GM06990 (cell line): ENCODE measurements at regions not wholly inside any gene's neighbourhood (a gene's known extent, or its start where the extent isn't known, plus 50 kb on each side); places are given as distances from the start of the nearest gene placed in this dataset.

Experiments
- DNase-seq: peaks from one replicate; pipeline ENCODE4 v3.0.0-alpha.2; 2011; ENCODE audit not compliant: insufficient read length; ENCODE audit errors: extremely low read depth
- H3K27me3 ChIP-seq: replicated peaks from 2 replicates; pipeline ENCODE4 v1.6.0; 2011; ENCODE audit warnings: low read length; ENCODE audit not compliant: control insufficient read depth, insufficient read depth
- H3K36me3 ChIP-seq: 2 replicates; pipeline ENCODE4 v1.5.1; 2011; ENCODE audit warnings: low read length; ENCODE audit not compliant: control insufficient read depth, insufficient read depth
- H3K4me3 ChIP-seq: replicated peaks from 2 replicates; pipeline ENCODE4 v1.5.1; 2011; ENCODE audit warnings: low read depth, mild to moderate bottlenecking, control low read depth, low read length
- CTCF ChIP-seq: IDR thresholded peaks from 2 replicates; pipeline ENCODE4 v1.5.1; 2011; ENCODE audit warnings: low read length, control low read depth, mild to moderate bottlenecking, inconsistent platforms; ENCODE audit not compliant: insufficient read depth, poor library complexity, severe bottlenecking

- H3K36me3 ChIP-seq = no peaks in the 10 kb centered on the region
- H3K27me3 ChIP-seq = no peaks in the 10 kb centered on the region
- no peak for TF ChIP-seq CTCF
Observed at GRCh38 chr3:64395490-64395889, 170.2 kb upstream of the PRICKLE2 start.

GRCh38 chr3:64393193-64393592 is 167.9 kb upstream of the PRICKLE2 start:
- Histone ChIP-seq H3K4me3 (no peak overlapping the region), H3K36me3 (no peaks in the 10 kb centered on the region), H3K27me3 (no peaks in the 10 kb centered on the region)
- no peak for TF ChIP-seq CTCF
- no peak for DNase-seq

More at GRCh38 chr3:64395490-64395889, 170.2 kb upstream of the PRICKLE2 start:
- no peak overlapping the region for H3K4me3 ChIP-seq
- DNase-seq = no peak

- Histone ChIP-seq H3K4me3 (no peak overlapping the region), H3K27me3 (no peaks in the 10 kb centered on the region), H3K36me3 (no peaks in the 10 kb centered on the region)
- TF ChIP-seq CTCF = no peak
- no peak for DNase-seq
Observed at GRCh38 chr3:64392001-64392400, 166.7 kb upstream of the PRICKLE2 start.

- no peak overlapping the region for H3K4me3 ChIP-seq
- no peak for TF ChIP-seq CTCF
- DNase-seq = no peak
- no peaks in the 10 kb centered on the region for H3K36me3 ChIP-seq
- H3K27me3 ChIP-seq = no peaks in the 10 kb centered on the region
Observed at GRCh38 chr3:64390893-64391292, 165.6 kb upstream of the PRICKLE2 start.

GRCh38 chr3:64388886-64389285 is 163.6 kb upstream of the PRICKLE2 start:
- Histone ChIP-seq H3K36me3 (no peaks in the 10 kb centered on the region), H3K27me3 (no peaks in the 10 kb centered on the region), H3K4me3 (no peak overlapping the region)
- no peak for DNase-seq
- no peak for TF ChIP-seq CTCF

GRCh38 chr3:64387688-64388087 is 162.4 kb upstream of the PRICKLE2 start:
- no peak for TF ChIP-seq CTCF
- H3K36me3 ChIP-seq = no peaks in the 10 kb centered on the region
- H3K27me3 ChIP-seq = no peaks in the 10 kb centered on the region
- H3K4me3 ChIP-seq = no peak overlapping the region
- no peak for DNase-seq
